ENCODE measurements at regions not wholly inside any gene's neighbourhood (a gene's known extent, or its start where the extent isn't known, plus 50 kb on each side); places are given as distances from the start of the nearest gene placed in this dataset.

DNA sequence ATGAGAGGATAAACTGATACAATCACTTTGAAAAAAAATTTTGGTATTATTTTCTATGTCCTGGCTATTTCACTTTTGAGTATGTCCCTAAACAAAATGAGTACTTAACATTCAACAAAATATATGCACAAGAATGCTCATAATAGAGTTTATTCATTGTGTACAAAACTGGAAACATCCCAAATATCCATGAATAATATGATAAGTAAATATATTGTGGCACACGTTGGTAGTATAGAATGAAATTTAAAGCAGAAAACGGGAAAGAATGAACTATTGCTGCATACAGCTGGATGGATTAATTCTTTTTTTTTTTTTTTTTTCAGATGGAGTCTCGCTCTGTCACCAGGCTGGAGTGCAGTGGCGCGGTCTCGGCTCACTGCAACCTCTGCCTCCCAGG, 725.2 kb downstream of the LTN1 start:
- no peaks in the 10 kb centered on the region for H3F3A ChIP-seq (ENCODE audit: low read depth)
- H3K9me2 ChIP-seq (replicated peaks; ENCODE audit: low read depth, low read length), result no peaks in the 10 kb centered on the region
- TF ChIP-seq CTCF (conservative IDR thresholded peaks at IDR 0.05; ENCODE audit: low read length) (no peak), EZH2phosphoT487 (IDR thresholded peaks at IDR 0.05; ENCODE audit: borderline replicate concordance) (no peak)
- no peaks in the 10 kb centered on the region for H3K27me3 ChIP-seq (ENCODE audit: insufficient read depth, low read length, poor library complexity, severe bottlenecking)
- H3K36me3 ChIP-seq (ENCODE audit: insufficient read depth, low read length), result no peaks in the 10 kb centered on the region
- H3K9ac ChIP-seq (ENCODE audit: low read depth, low read length, poor library complexity, severe bottlenecking), result no peak overlapping the region
- no peak overlapping the region for H3K4me3 ChIP-seq (ENCODE audit: low read length, poor library complexity, severe bottlenecking)
- no peak overlapping the region for H3K4me2 ChIP-seq (ENCODE audit: low read depth, low read length, poor library complexity, severe bottlenecking)
- no peaks in the 10 kb centered on the region for H4K20me1 ChIP-seq (ENCODE audit: insufficient read depth, low read length, poor library complexity, severe bottlenecking)
- no peaks in the 10 kb centered on the region for H3K4me1 ChIP-seq (ENCODE audit: insufficient read depth, low read length, poor library complexity, severe bottlenecking)
- H3K9me3 ChIP-seq (ENCODE audit: insufficient read depth, low read depth, low read length), result no peaks in the 10 kb centered on the region; the same call in 1 of the 2 replicates
- no peaks in the 10 kb centered on the region for H3K79me2 ChIP-seq (ENCODE audit: insufficient read depth, low read length)
- no peak overlapping the region for H2AFZ ChIP-seq (ENCODE audit: low read length)

DNA sequence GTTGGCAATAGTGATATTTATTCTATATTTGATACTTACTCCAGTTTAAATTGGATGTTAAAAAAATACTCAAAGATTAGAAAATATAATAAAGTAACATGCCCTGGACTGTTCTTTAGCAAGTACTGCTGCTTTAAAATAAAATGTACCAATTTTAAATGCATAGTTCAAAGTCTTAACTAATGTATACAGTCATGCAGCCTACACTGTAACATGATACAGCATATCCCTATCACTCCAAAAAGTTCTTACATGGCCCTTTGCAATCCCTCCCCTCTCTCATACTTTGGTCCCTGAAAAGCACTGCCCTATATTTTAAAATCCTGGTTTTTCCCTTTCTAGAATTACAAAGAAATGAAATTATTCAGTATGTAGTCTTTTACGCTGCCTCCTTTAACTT, 726.6 kb downstream of the LTN1 start:
- Histone ChIP-seq H3K27me3 (ENCODE audit: insufficient read depth, low read length, poor library complexity, severe bottlenecking) (no peaks in the 10 kb centered on the region), H3K4me2 (ENCODE audit: low read depth, low read length, poor library complexity, severe bottlenecking) (no peak overlapping the region), H3K36me3 (ENCODE audit: insufficient read depth, low read length) (no peaks in the 10 kb centered on the region), H3K9me3 (ENCODE audit: insufficient read depth, low read depth, low read length) (no peaks in the 10 kb centered on the region; the same call in 1 of the 2 replicates), H3K4me3 (ENCODE audit: low read length, poor library complexity, severe bottlenecking) (no peak overlapping the region), H3K79me2 (ENCODE audit: insufficient read depth, low read length) (no peaks in the 10 kb centered on the region), H2AFZ (ENCODE audit: low read length) (no peak overlapping the region), H4K20me1 (ENCODE audit: insufficient read depth, low read length, poor library complexity, severe bottlenecking) (no peaks in the 10 kb centered on the region), H3K4me1 (ENCODE audit: insufficient read depth, low read length, poor library complexity, severe bottlenecking) (no peaks in the 10 kb centered on the region), H3K9me2 (replicated peaks; ENCODE audit: low read depth, low read length) (no peaks in the 10 kb centered on the region), H3F3A (ENCODE audit: low read depth) (no peaks in the 10 kb centered on the region), H3K9ac (ENCODE audit: low read depth, low read length, poor library complexity, severe bottlenecking) (no peak overlapping the region)
- no peak for TF ChIP-seq CTCF (conservative IDR thresholded peaks at IDR 0.05; ENCODE audit: low read length)
- no peak for TF ChIP-seq EZH2phosphoT487 (IDR thresholded peaks at IDR 0.05; ENCODE audit: borderline replicate concordance)

- Histone ChIP-seq H3K27me3 (ENCODE audit: insufficient read depth, low read length, poor library complexity, severe bottlenecking) (no peaks in the 10 kb centered on the region), H3K9me2 (replicated peaks; ENCODE audit: low read depth, low read length) (no peaks in the 10 kb centered on the region), H3K4me1 (ENCODE audit: insufficient read depth, low read length, poor library complexity, severe bottlenecking) (no peaks in the 10 kb centered on the region), H2AFZ (ENCODE audit: low read length) (no peak overlapping the region), H3K79me2 (ENCODE audit: insufficient read depth, low read length) (no peaks in the 10 kb centered on the region), H3K9ac (ENCODE audit: low read depth, low read length, poor library complexity, severe bottlenecking) (no peak overlapping the region), H3F3A (ENCODE audit: low read depth) (no peaks in the 10 kb centered on the region), H3K9me3 (ENCODE audit: insufficient read depth, low read depth, low read length) (no peaks in the 10 kb centered on the region; the same call in 1 of the 2 replicates), H3K4me3 (ENCODE audit: low read length, poor library complexity, severe bottlenecking) (no peak overlapping the region), H3K36me3 (ENCODE audit: insufficient read depth, low read length) (no peaks in the 10 kb centered on the region), H4K20me1 (ENCODE audit: insufficient read depth, low read length, poor library complexity, severe bottlenecking) (no peaks in the 10 kb centered on the region), H3K4me2 (ENCODE audit: low read depth, low read length, poor library complexity, severe bottlenecking) (no peak overlapping the region)
- TF ChIP-seq CTCF (conservative IDR thresholded peaks at IDR 0.05; ENCODE audit: low read length) (no peak), EZH2phosphoT487 (IDR thresholded peaks at IDR 0.05; ENCODE audit: borderline replicate concordance) (no peak)
Observed at GRCh38 chr21:28263974-28264373, 728.7 kb downstream of the LTN1 start.

Data from Loucy (cell line).